ENCODE measurements at regions not wholly inside any gene's neighbourhood (a gene's known extent, or its start where the extent isn't known, plus 50 kb on each side); places are given as distances from the start of the nearest gene placed in this dataset.

GRCh38 chr1:60463146-60463545, 389.6 kb upstream of the C1orf87 start:
- H3K9me3 ChIP-seq (ENCODE audit: control insufficient read depth, low read depth, low read length): no peaks in the 10 kb centered on the region
- no peak overlapping the region for H3K9ac ChIP-seq (ENCODE audit: low read length)
- no peak overlapping the region for H3K4me3 ChIP-seq (ENCODE audit: low read length)

GRCh38 chr1:60461925-60462595, 388.5 kb upstream of the C1orf87 start:
- H3K9me3 ChIP-seq (ENCODE audit: control insufficient read depth, low read depth, low read length): no peaks in the 10 kb centered on the region
- H3K9ac ChIP-seq (ENCODE audit: low read length): no peak overlapping the region
- H3K36me3 ChIP-seq (ENCODE audit: control insufficient read depth, low read depth, low read length): no peaks in the 10 kb centered on the region
- no peak overlapping the region for H3K4me3 ChIP-seq (ENCODE audit: low read length)
- H3K4me1 ChIP-seq (ENCODE audit: control insufficient read depth, low read depth, low read length): no peaks in the 10 kb centered on the region
- no peaks in the 10 kb centered on the region for H3K27me3 ChIP-seq (ENCODE audit: control insufficient read depth, insufficient read depth, low read length)
- no peak overlapping the region for H3K27ac ChIP-seq (ENCODE audit: low read length)

More at GRCh38 chr1:60463146-60463545, 389.6 kb upstream of the C1orf87 start:
- Histone ChIP-seq H3K27me3 (ENCODE audit: control insufficient read depth, insufficient read depth, low read length) (no peaks in the 10 kb centered on the region), H3K27ac (ENCODE audit: low read length) (no peak overlapping the region), H3K4me1 (ENCODE audit: control insufficient read depth, low read depth, low read length) (no peaks in the 10 kb centered on the region), H3K36me3 (ENCODE audit: control insufficient read depth, low read depth, low read length) (no peaks in the 10 kb centered on the region)

- Histone ChIP-seq H3K9ac (ENCODE audit: low read length) (no peak overlapping the region), H3K27me3 (ENCODE audit: control insufficient read depth, insufficient read depth, low read length) (no peaks in the 10 kb centered on the region)
Measured at GRCh38 chr1:60458111-60458510, 384.5 kb upstream of the C1orf87 start.

GRCh38 chr1:60449876-60450275, 376.3 kb upstream of the C1orf87 start:
- no peaks in the 10 kb centered on the region for H3K36me3 ChIP-seq (ENCODE audit: control insufficient read depth, low read depth, low read length)
- H3K9me3 ChIP-seq (ENCODE audit: control insufficient read depth, low read depth, low read length): no peaks in the 10 kb centered on the region
- no peak overlapping the region for H3K9ac ChIP-seq (ENCODE audit: low read length)
- no peak overlapping the region for H3K4me3 ChIP-seq (ENCODE audit: low read length)
- no peaks in the 10 kb centered on the region for H3K27me3 ChIP-seq (ENCODE audit: control insufficient read depth, insufficient read depth, low read length)
- no peaks in the 10 kb centered on the region for H3K4me1 ChIP-seq (ENCODE audit: control insufficient read depth, low read depth, low read length)
- no peak overlapping the region for H3K27ac ChIP-seq (ENCODE audit: low read length)

More at GRCh38 chr1:60458111-60458510, 384.5 kb upstream of the C1orf87 start:
- Histone ChIP-seq H3K27ac (ENCODE audit: low read length) (no peak overlapping the region), H3K4me3 (ENCODE audit: low read length) (no peak overlapping the region), H3K9me3 (ENCODE audit: control insufficient read depth, low read depth, low read length) (no peaks in the 10 kb centered on the region), H3K36me3 (ENCODE audit: control insufficient read depth, low read depth, low read length) (no peaks in the 10 kb centered on the region), H3K4me1 (ENCODE audit: control insufficient read depth, low read depth, low read length) (no peaks in the 10 kb centered on the region)

GRCh38 chr1:60448850-60449249, 375.3 kb upstream of the C1orf87 start:
- Histone ChIP-seq H3K4me3 (ENCODE audit: low read length) (no peak overlapping the region), H3K9ac (ENCODE audit: low read length) (no peak overlapping the region), H3K4me1 (ENCODE audit: control insufficient read depth, low read depth, low read length) (no peaks in the 10 kb centered on the region), H3K27me3 (ENCODE audit: control insufficient read depth, insufficient read depth, low read length) (no peaks in the 10 kb centered on the region), H3K36me3 (ENCODE audit: control insufficient read depth, low read depth, low read length) (no peaks in the 10 kb centered on the region), H3K9me3 (ENCODE audit: control insufficient read depth, low read depth, low read length) (no peaks in the 10 kb centered on the region), H3K27ac (ENCODE audit: low read length) (no peak overlapping the region)

GRCh38 chr1:60444680-60445079, 371.1 kb upstream of the C1orf87 start:
- no peak overlapping the region for H3K4me3 ChIP-seq (ENCODE audit: low read length)
- H3K27me3 ChIP-seq (ENCODE audit: control insufficient read depth, insufficient read depth, low read length): no peaks in the 10 kb centered on the region
- H3K36me3 ChIP-seq (ENCODE audit: control insufficient read depth, low read depth, low read length): no peaks in the 10 kb centered on the region
- H3K9me3 ChIP-seq (ENCODE audit: control insufficient read depth, low read depth, low read length): no peaks in the 10 kb centered on the region
- H3K9ac ChIP-seq (ENCODE audit: low read length): no peak overlapping the region
- no peak overlapping the region for H3K27ac ChIP-seq (ENCODE audit: low read length)
- H3K4me1 ChIP-seq (ENCODE audit: control insufficient read depth, low read depth, low read length): no peaks in the 10 kb centered on the region

- Histone ChIP-seq H3K9me3 (ENCODE audit: control insufficient read depth, low read depth, low read length) (no peaks in the 10 kb centered on the region), H3K4me1 (ENCODE audit: control insufficient read depth, low read depth, low read length) (no peaks in the 10 kb centered on the region), H3K36me3 (ENCODE audit: control insufficient read depth, low read depth, low read length) (no peaks in the 10 kb centered on the region), H3K27me3 (ENCODE audit: control insufficient read depth, insufficient read depth, low read length) (no peaks in the 10 kb centered on the region), H3K9ac (ENCODE audit: low read length) (no peak overlapping the region), H3K27ac (ENCODE audit: low read length) (no peak overlapping the region), H3K4me3 (ENCODE audit: low read length) (no peak overlapping the region)
Measured at GRCh38 chr1:60436186-60436585, 362.6 kb upstream of the C1orf87 start.

GRCh38 chr1:60431593-60431992, 358.0 kb upstream of the C1orf87 start:
- Histone ChIP-seq H3K4me1 (ENCODE audit: control insufficient read depth, low read depth, low read length) (no peaks in the 10 kb centered on the region), H3K4me3 (ENCODE audit: low read length) (no peak overlapping the region), H3K27me3 (ENCODE audit: control insufficient read depth, insufficient read depth, low read length) (no peaks in the 10 kb centered on the region), H3K36me3 (ENCODE audit: control insufficient read depth, low read depth, low read length) (no peaks in the 10 kb centered on the region), H3K9ac (ENCODE audit: low read length) (no peak overlapping the region), H3K27ac (ENCODE audit: low read length) (no peak overlapping the region), H3K9me3 (ENCODE audit: control insufficient read depth, low read depth, low read length) (no peaks in the 10 kb centered on the region)

GRCh38 chr1:60430375-60430774, 356.8 kb upstream of the C1orf87 start:
- Histone ChIP-seq H3K27ac (ENCODE audit: low read length) (no peak overlapping the region), H3K4me1 (ENCODE audit: control insufficient read depth, low read depth, low read length) (no peaks in the 10 kb centered on the region), H3K9me3 (ENCODE audit: control insufficient read depth, low read depth, low read length) (no peaks in the 10 kb centered on the region)

GRCh38 chr1:60428127-60428526, 354.6 kb upstream of the C1orf87 start:
- H3K36me3 ChIP-seq (ENCODE audit: control insufficient read depth, low read depth, low read length): no peaks in the 10 kb centered on the region

More at GRCh38 chr1:60430375-60430774, 356.8 kb upstream of the C1orf87 start:
- no peaks in the 10 kb centered on the region for H3K27me3 ChIP-seq (ENCODE audit: control insufficient read depth, insufficient read depth, low read length)
- H3K4me3 ChIP-seq (ENCODE audit: low read length): no peak overlapping the region
- H3K9ac ChIP-seq (ENCODE audit: low read length): no peak overlapping the region
- no peaks in the 10 kb centered on the region for H3K36me3 ChIP-seq (ENCODE audit: control insufficient read depth, low read depth, low read length)

GRCh38 chr1:60427701-60428100, 354.1 kb upstream of the C1orf87 start:
- Histone ChIP-seq H3K4me1 (ENCODE audit: control insufficient read depth, low read depth, low read length) (no peaks in the 10 kb centered on the region), H3K27me3 (ENCODE audit: control insufficient read depth, insufficient read depth, low read length) (no peaks in the 10 kb centered on the region), H3K4me3 (ENCODE audit: low read length) (no peak overlapping the region), H3K9me3 (ENCODE audit: control insufficient read depth, low read depth, low read length) (no peaks in the 10 kb centered on the region), H3K9ac (ENCODE audit: low read length) (no peak overlapping the region), H3K36me3 (ENCODE audit: control insufficient read depth, low read depth, low read length) (no peaks in the 10 kb centered on the region), H3K27ac (ENCODE audit: low read length) (no peak overlapping the region)

More at GRCh38 chr1:60428127-60428526, 354.6 kb upstream of the C1orf87 start:
- Histone ChIP-seq H3K27ac (ENCODE audit: low read length) (no peak overlapping the region), H3K9ac (ENCODE audit: low read length) (no peak overlapping the region), H3K4me1 (ENCODE audit: control insufficient read depth, low read depth, low read length) (no peaks in the 10 kb centered on the region), H3K9me3 (ENCODE audit: control insufficient read depth, low read depth, low read length) (no peaks in the 10 kb centered on the region), H3K4me3 (ENCODE audit: low read length) (no peak overlapping the region), H3K27me3 (ENCODE audit: control insufficient read depth, insufficient read depth, low read length) (no peaks in the 10 kb centered on the region)

- Histone ChIP-seq H3K9ac (ENCODE audit: low read length) (no peak overlapping the region), H3K4me3 (ENCODE audit: low read length) (no peak overlapping the region), H3K36me3 (ENCODE audit: control insufficient read depth, low read depth, low read length) (no peaks in the 10 kb centered on the region), H3K27ac (ENCODE audit: low read length) (no peak overlapping the region), H3K9me3 (ENCODE audit: control insufficient read depth, low read depth, low read length) (no peaks in the 10 kb centered on the region), H3K27me3 (ENCODE audit: control insufficient read depth, insufficient read depth, low read length) (no peaks in the 10 kb centered on the region), H3K4me1 (ENCODE audit: control insufficient read depth, low read depth, low read length) (no peaks in the 10 kb centered on the region)
Measured at GRCh38 chr1:60427194-60427593, 353.6 kb upstream of the C1orf87 start.
